Endothelial cell of umbilical vein (primary cell): ENCODE measurements at regions not wholly inside any gene's neighbourhood (a gene's known extent, or its start where the extent isn't known, plus 50 kb on each side); places are given as distances from the start of the nearest gene placed in this dataset.

Experiments
- BruUV-seq: library from RNA; stranded (reverse); fragments of 400-500 nt; replicated peaks from 2 replicates; lab custom pipeline; 2021; lab: Mats Ljungman, UMichigan
- CTCF ChIA-PET: fragments of 300-600, 350-600 bp; sonication (Branson Sonifier 250); formaldehyde crosslinking; loops from one replicate; lab custom pipeline; 2021; ENCODE audit warnings: antibody characterized with exemption, inconsistent platforms; lab: Charles Lee
- POLR2A ChIA-PET: fragments of 300-600, 350-600 bp; sonication (Branson Sonifier 250); formaldehyde crosslinking; loops from one replicate; lab custom pipeline; 2021; ENCODE audit warnings: antibody characterized with exemption, inconsistent platforms; lab: Charles Lee
- DNase-seq: peaks from one replicate; pipeline ENCODE4 v3.0.0-alpha.2; 2011; ENCODE audit warnings: low read depth, low spot score
- FAIRE-seq: peaks from 2 replicates; lab custom pipeline; 2011; peaks lifted over from hg19 to GRCh38; lab: Jason Lieb, UNC
- H2AFZ ChIP-seq: 2 replicates; pipeline ENCODE4 v1.6.0; 2012; ENCODE audit warnings: low read depth, low read length, control low read depth, inconsistent platforms
- H3K27ac ChIP-seq: 2 replicates; pipeline ENCODE4 v1.5.1; 2011; ENCODE audit warnings: low read depth, mild to moderate bottlenecking, control low read depth, low read length, moderate library complexity; ENCODE audit not compliant: insufficient read depth
- H3K27me3 ChIP-seq, 2 experiments: 2 replicates each; pipeline versions ENCODE4 v1.6.0 to v1.6.1; 2011; ENCODE audit warnings: low read length in 2 of 2, mixed read lengths in 1 of 2; ENCODE audit not compliant: control insufficient read depth in 2 of 2, insufficient read depth in 2 of 2
- H3K36me3 ChIP-seq, 2 experiments: 2 replicates in 1 of 2; 3 replicates in 1 of 2; pipeline ENCODE4 v1.5.1; 2011; ENCODE audit warnings: low read length in 2 of 2, mild to moderate bottlenecking in 1 of 2, moderate library complexity in 1 of 2; ENCODE audit not compliant: control insufficient read depth in 2 of 2, insufficient read depth in 2 of 2; ENCODE audit errors: extremely low read depth in 1 of 2
- H3K4me1 ChIP-seq: 3 replicates; pipeline ENCODE4 v1.5.1; 2011; ENCODE audit warnings: mild to moderate bottlenecking, low read length; ENCODE audit not compliant: control insufficient read depth, insufficient read depth; ENCODE audit errors: extremely low read depth
- H3K4me2 ChIP-seq: 2 replicates; pipeline ENCODE4 v1.6.1; 2011; ENCODE audit warnings: low read length, control low read depth, mixed read lengths; ENCODE audit not compliant: insufficient read depth
- H3K4me3 ChIP-seq, 3 experiments: fragments of 200-600 bp in 1 of 3; sonication (generic), shearing (Covaris generic) in 1 of 3; replicated peaks in 1 of 3; 2 replicates each; pipeline ENCODE4 v1.5.1; 2011 to 2016; ENCODE audit warnings: control low read depth in 3 of 3, low read length in 3 of 3, mild to moderate bottlenecking in 2 of 3, inconsistent platforms in 1 of 3, low read depth in 1 of 3, moderate library complexity in 1 of 3; ENCODE audit not compliant: insufficient read depth in 1 of 3
- H3K79me2 ChIP-seq: 2 replicates; pipeline ENCODE4 v1.6.0; 2012; ENCODE audit warnings: low read length, inconsistent platforms; ENCODE audit not compliant: control insufficient read depth, insufficient read depth
- H3K9ac ChIP-seq: replicated peaks from 2 replicates; pipeline ENCODE3; 2011; ENCODE audit warnings: low read length, control low read depth; ENCODE audit not compliant: insufficient read depth; ENCODE audit errors: extremely low read depth
- H3K9me1 ChIP-seq: replicated peaks from 3 replicates; pipeline ENCODE4 v1.6.0; 2011; ENCODE audit warnings: mild to moderate bottlenecking, low read length; ENCODE audit not compliant: control insufficient read depth, insufficient read depth; ENCODE audit errors: extremely low read depth
- H3K9me3 ChIP-seq: replicated peaks from 2 replicates; pipeline ENCODE4 v1.5.1; 2012; ENCODE audit warnings: low read length, inconsistent platforms; ENCODE audit not compliant: control insufficient read depth, insufficient read depth
- H4K20me1 ChIP-seq: replicated peaks from 2 replicates; pipeline ENCODE3; 2011; ENCODE audit warnings: mild to moderate bottlenecking, low read length; ENCODE audit not compliant: control insufficient read depth, insufficient read depth; ENCODE audit errors: extremely low read depth
- EZH2 ChIP-seq: IDR thresholded peaks from 2 replicates; pipeline ENCODE4 v1.6.1; 2012; ENCODE audit warnings: borderline replicate concordance, low read depth, mild to moderate bottlenecking, moderate library complexity, low read length, inconsistent platforms; ENCODE audit not compliant: severe bottlenecking
- JUN ChIP-seq: IDR thresholded peaks from 2 replicates; pipeline ENCODE4 v1.6.1; 2011; ENCODE audit warnings: borderline replicate concordance, low read depth; ENCODE audit not compliant: insufficient read length, insufficient read depth
- MYC ChIP-seq: IDR thresholded peaks from one replicate; pipeline ENCODE4 v1.6.1; 2011; ENCODE audit warnings: mild to moderate bottlenecking, low read depth, low read length
- POLR2A ChIP-seq: IDR thresholded peaks from 2 replicates; pipeline ENCODE4 v1.6.1; 2012; ENCODE audit warnings: low read depth, mild to moderate bottlenecking, control low read depth, low read length
- dilution Hi-C: fragments of 300-500 bp; cut with MboI; formaldehyde crosslinking; loops from one replicate; pipeline ENCODE4 v1.15.0; 2019; ENCODE audit warnings: low sequenced_read_pairs; ENCODE audit not compliant: extremely low pct_ligation_motif_present
- intact Hi-C: fragments of 100-400 bp; cut with micrococcal nuclease; formaldehyde crosslinking; loops from one replicate; pipeline ENCODE4 v1.10.0; 2022
- TF ChIP-seq, protein P1 (sequence below), 2 donors: IDR thresholded peaks; 1 replicate in 1 of 2; 2 replicates in 1 of 2; pipeline ENCODE4 v1.5.1; 2011; ENCODE audit warnings: low read length in 2 of 2, mild to moderate bottlenecking in 2 of 2, moderate library complexity in 2 of 2, control low read depth in 1 of 2, inconsistent platforms in 1 of 2, low read depth in 1 of 2; ENCODE audit not compliant: insufficient read depth in 1 of 2; ENCODE audit errors: extremely low read depth in 1 of 2
- TF ChIP-seq, protein P2 (sequence below): IDR thresholded peaks from 2 replicates; pipeline ENCODE4 v1.6.1; 2011; ENCODE audit not compliant: insufficient read depth, insufficient read length

DNA sequence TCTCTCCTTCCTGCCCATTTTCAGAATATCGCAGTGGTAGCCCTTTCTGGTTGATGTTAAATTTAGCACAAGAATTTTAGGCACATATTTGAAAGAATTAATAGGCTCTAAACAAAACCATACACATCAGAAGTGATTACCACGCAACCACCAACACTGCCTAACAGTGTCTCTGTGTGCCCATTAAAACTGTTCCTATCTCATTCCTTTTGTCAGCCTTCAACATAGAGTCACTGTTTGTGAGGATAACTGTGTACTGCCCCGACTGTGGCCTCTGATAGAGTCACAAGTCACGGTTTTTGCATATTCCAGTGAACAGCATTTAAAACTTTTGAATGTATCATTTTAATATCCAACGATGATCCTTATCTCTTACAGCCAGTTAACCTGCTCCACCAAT is 116.8 kb upstream of the TNFAIP3 start:
- CTCF ChIA-PET = interaction anchor here (1.0 to 1.9 kb wide), 3 partner anchors 10 to 50 kb away, joined by 3 to 7 read pairs (median 4); no protein-coding TSS in a partner anchor
- POLR2A ChIA-PET = no interaction called here
- no peak overlapping the region for H3K27ac ChIP-seq
- H3K27me3 ChIP-seq = no peaks in the 10 kb centered on the region
- no peak overlapping the region for H3K4me3 ChIP-seq
- no peaks in the 10 kb centered on the region for H3K36me3 ChIP-seq
- BruUV-seq = no TSS peak
- H2AFZ ChIP-seq = no peak overlapping the region
- H3K9me1 ChIP-seq = no peaks in the 10 kb centered on the region
- no peaks in the 10 kb centered on the region for H3K79me2 ChIP-seq
- DNase-seq (no peak), FAIRE-seq (no peak)
- no peak overlapping the region for H3K9ac ChIP-seq
- H4K20me1 ChIP-seq = no peaks in the 10 kb centered on the region
- intact Hi-C loops (no loop called here), dilution Hi-C loops (no loop called here)
- no peaks in the 10 kb centered on the region for H3K4me1 ChIP-seq
- no peaks in the 10 kb centered on the region for H3K9me3 ChIP-seq
- no peak overlapping the region for H3K4me2 ChIP-seq
- no peak for TF ChIP-seq JUN
- TF ChIP-seq POLR2A = no peak
- TF ChIP-seq, protein P1, sequence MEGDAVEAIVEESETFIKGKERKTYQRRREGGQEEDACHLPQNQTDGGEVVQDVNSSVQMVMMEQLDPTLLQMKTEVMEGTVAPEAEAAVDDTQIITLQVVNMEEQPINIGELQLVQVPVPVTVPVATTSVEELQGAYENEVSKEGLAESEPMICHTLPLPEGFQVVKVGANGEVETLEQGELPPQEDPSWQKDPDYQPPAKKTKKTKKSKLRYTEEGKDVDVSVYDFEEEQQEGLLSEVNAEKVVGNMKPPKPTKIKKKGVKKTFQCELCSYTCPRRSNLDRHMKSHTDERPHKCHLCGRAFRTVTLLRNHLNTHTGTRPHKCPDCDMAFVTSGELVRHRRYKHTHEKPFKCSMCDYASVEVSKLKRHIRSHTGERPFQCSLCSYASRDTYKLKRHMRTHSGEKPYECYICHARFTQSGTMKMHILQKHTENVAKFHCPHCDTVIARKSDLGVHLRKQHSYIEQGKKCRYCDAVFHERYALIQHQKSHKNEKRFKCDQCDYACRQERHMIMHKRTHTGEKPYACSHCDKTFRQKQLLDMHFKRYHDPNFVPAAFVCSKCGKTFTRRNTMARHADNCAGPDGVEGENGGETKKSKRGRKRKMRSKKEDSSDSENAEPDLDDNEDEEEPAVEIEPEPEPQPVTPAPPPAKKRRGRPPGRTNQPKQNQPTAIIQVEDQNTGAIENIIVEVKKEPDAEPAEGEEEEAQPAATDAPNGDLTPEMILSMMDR (IDR thresholded peaks at IDR 0.05; ENCODE audit: extremely low read depth in 1 of 2, insufficient read depth in 1 of 2, low read depth in 1 of 2, low read length in 2 of 2) = no peak
- TF ChIP-seq MYC = no peak

DNA sequence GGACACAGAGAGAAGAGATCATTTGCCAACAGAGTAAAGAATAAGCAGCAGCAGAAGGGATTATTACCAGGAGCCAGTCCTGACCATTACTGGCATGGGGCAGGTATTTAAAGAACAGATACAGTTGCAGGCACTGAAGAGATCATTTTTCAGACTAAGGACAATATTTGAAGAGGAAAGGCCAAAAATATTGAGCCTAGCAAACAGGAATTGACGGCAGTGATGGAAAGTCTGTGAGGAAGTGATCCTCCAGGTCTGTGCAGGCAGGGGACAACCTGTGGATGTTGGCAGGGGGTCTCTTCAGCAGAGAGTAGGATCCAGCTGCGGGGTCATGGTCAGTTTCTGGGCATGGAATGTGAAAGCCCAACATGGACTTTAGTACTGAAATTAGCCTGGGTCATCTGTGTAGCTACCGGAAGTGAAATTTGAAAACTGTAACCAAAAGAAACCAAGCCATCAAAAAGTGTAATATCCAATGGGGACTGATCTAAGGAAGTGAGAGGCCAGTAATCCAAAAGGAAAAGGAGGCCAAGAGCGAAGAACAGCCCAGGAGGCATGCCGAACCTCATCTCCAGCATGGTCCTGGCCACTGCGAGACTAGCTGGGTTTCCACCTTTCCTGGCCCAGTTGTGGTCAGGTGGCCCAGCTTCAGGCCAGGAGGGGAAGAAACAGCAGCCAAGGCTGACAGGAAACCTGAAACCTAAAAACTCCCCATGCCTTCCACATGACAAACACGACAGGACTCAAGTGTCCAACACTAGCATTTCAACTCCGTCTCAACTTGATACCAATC is 115.1 kb upstream of the TNFAIP3 start:
- H3K9me3 ChIP-seq = no peaks in the 10 kb centered on the region
- H3K27ac ChIP-seq = no peak overlapping the region
- ChIA-PET POLR2A (no interaction called here), CTCF (interaction anchor here (0.8 to 1.1 kb wide), 2 partner anchors 9 kb away, joined by 3 read pairs; no protein-coding TSS in a partner anchor)
- no peaks in the 10 kb centered on the region for H4K20me1 ChIP-seq
- no peak for FAIRE-seq
- no peaks in the 10 kb centered on the region for H3K9me1 ChIP-seq
- dilution Hi-C loops = no loop called here
- no peak overlapping the region for H2AFZ ChIP-seq
- no peaks in the 10 kb centered on the region for H3K4me1 ChIP-seq
- BruUV-seq = no TSS peak
- no peak overlapping the region for H3K9ac ChIP-seq
- no peaks in the 10 kb centered on the region for H3K36me3 ChIP-seq
- H3K4me2 ChIP-seq = no peak overlapping the region
- H3K4me3 ChIP-seq = no peak overlapping the region
- TF ChIP-seq, protein P1 (IDR thresholded peaks at IDR 0.05; ENCODE audit: extremely low read depth in 1 of 2, insufficient read depth in 1 of 2, low read depth in 1 of 2, low read length in 2 of 2) = no peak
- TF ChIP-seq, protein P2, sequence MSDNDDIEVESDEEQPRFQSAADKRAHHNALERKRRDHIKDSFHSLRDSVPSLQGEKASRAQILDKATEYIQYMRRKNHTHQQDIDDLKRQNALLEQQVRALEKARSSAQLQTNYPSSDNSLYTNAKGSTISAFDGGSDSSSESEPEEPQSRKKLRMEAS = no peak
- TF ChIP-seq EZH2 = no peak
- TF ChIP-seq MYC = no peak
- no peak for TF ChIP-seq POLR2A
- H3K79me2 ChIP-seq = no peaks in the 10 kb centered on the region
- H3K27me3 ChIP-seq = no peaks in the 10 kb centered on the region
- DNase-seq = no peak
- intact Hi-C loops = no loop called here
